CD4-positive, alpha-beta memory T cell (primary cell): ENCODE measurements at regions not wholly inside any gene's neighbourhood (a gene's known extent, or its start where the extent isn't known, plus 50 kb on each side); places are given as distances from the start of the nearest gene placed in this dataset.
"Not testable (repeated sequence)": the region's sequence is repeated elsewhere in the genome, so short reads cannot be mapped to it uniquely, and the experiment has no call there.

Source experiments
- CTCF ChIA-PET: fragments of 350-600 bp; sonication (Branson Sonifier 250); formaldehyde crosslinking; loops from one replicate; lab custom pipeline; 2021; ENCODE audit warnings: inconsistent platforms; ENCODE audit not compliant: partially characterized antibody; lab: Charles Lee
- POLR2A ChIA-PET: fragments of 350-600 bp; sonication (Branson Sonifier 250); formaldehyde crosslinking; loops from one replicate; lab custom pipeline; 2021; ENCODE audit not compliant: partially characterized antibody; lab: Charles Lee
- DNase-seq, 5 donors: peaks; one replicate each; pipeline versions ENCODE4 v3.0.0 to v3.0.0-alpha.2; 2020 to 2022; ENCODE audit warnings: mixed read lengths in 1 of 5
- H3K27ac ChIP-seq: one replicate; pipeline ENCODE4 v1.7.0; 2013; ENCODE audit warnings: low read depth, low read length
- H3K27me3 ChIP-seq: 2 replicates; pipeline ENCODE4 v1.7.0; 2013; ENCODE audit warnings: mild to moderate bottlenecking, low read length, moderate library complexity; ENCODE audit not compliant: insufficient read depth
- H3K36me3 ChIP-seq: 2 replicates; pipeline ENCODE4 v1.7.0; 2013; ENCODE audit warnings: mild to moderate bottlenecking, low read length, moderate library complexity; ENCODE audit not compliant: insufficient read depth
- H3K4me1 ChIP-seq: 2 replicates; pipeline ENCODE4 v1.7.0; 2013; ENCODE audit warnings: mild to moderate bottlenecking, low read length, moderate library complexity; ENCODE audit not compliant: insufficient read depth
- H3K4me3 ChIP-seq, 2 donors: one replicate each; pipeline ENCODE4 v1.7.0; 2013; ENCODE audit warnings: low read length in 2 of 2, mild to moderate bottlenecking in 1 of 2
- H3K9me3 ChIP-seq, 2 donors: one replicate each; pipeline ENCODE4 v1.7.0; 2013; ENCODE audit warnings: low read length in 2 of 2, control low read depth in 1 of 2; ENCODE audit not compliant: control insufficient read depth in 1 of 2
- H3K27ac Mint-ChIP-seq, 7 donors: one replicate each; pipeline ENCODE4 v1.8.0; 2020 to 2021; ENCODE audit warnings: mixed read lengths in 7 of 7, mild to moderate bottlenecking in 6 of 7, inconsistent platforms in 3 of 7, moderate library complexity in 3 of 7
- H3K27me3 Mint-ChIP-seq, 2 donors: one replicate each; pipeline ENCODE4 v1.8.0; 2020 to 2021; ENCODE audit warnings: mixed read lengths in 2 of 2
- H3K36me3 Mint-ChIP-seq, 2 donors: one replicate each; pipeline ENCODE4 v1.8.0; 2020 to 2021; ENCODE audit warnings: mixed read lengths in 2 of 2, inconsistent platforms in 1 of 2, mild to moderate bottlenecking in 1 of 2
- H3K4me1 Mint-ChIP-seq, 4 donors: one replicate each; pipeline ENCODE4 v1.8.0; 2020 to 2021; ENCODE audit warnings: mixed read lengths in 4 of 4, mild to moderate bottlenecking in 1 of 4
- H3K4me3 Mint-ChIP-seq, 8 donors: one replicate each; pipeline ENCODE4 v1.8.0; 2020 to 2021; ENCODE audit warnings: mixed read lengths in 8 of 8, mild to moderate bottlenecking in 7 of 8, moderate library complexity in 6 of 8, inconsistent platforms in 3 of 8
- H3K9me3 Mint-ChIP-seq, 8 donors: one replicate each; pipeline ENCODE4 v1.8.0; 2020 to 2021; ENCODE audit warnings: mixed read lengths in 8 of 8, mild to moderate bottlenecking in 5 of 8, inconsistent platforms in 3 of 8, moderate library complexity in 1 of 8
- intact Hi-C: fragments of 100-400 bp; cut with micrococcal nuclease; formaldehyde crosslinking; loops from one replicate; pipeline ENCODE4 v1.15.1; 2023

- no peak for DNase-seq
- Histone ChIP-seq H3K4me3 (no peak overlapping the region), H3K9me3 (no peaks in the 10 kb centered on the region), H3K36me3 (no peaks in the 10 kb centered on the region), H3K4me1 (no peaks in the 10 kb centered on the region), H3K27ac (no peak overlapping the region), H3K27me3 (no peaks in the 10 kb centered on the region)
- intact Hi-C loops, result no loop called here
- ChIA-PET POLR2A (no interaction called here), CTCF (no interaction called here)
- no peak overlapping the region for H3K4me3 Mint-ChIP-seq
- no peaks in the 10 kb centered on the region for H3K4me1 Mint-ChIP-seq
- no peaks in the 10 kb centered on the region for H3K36me3 Mint-ChIP-seq
- H3K27ac Mint-ChIP-seq, result no peak overlapping the region
- H3K9me3 Mint-ChIP-seq, result peaks cover 0 to 8% (median 3%) of the 10 kb centered on the region in 8 donors
- peaks cover 0 to 4% of the 10 kb centered on the region in 2 donors for H3K27me3 Mint-ChIP-seq
These were observed 118.9 kb upstream of the SPOPL start for GRCh38 chr2:138382672-138383071.

DNA sequence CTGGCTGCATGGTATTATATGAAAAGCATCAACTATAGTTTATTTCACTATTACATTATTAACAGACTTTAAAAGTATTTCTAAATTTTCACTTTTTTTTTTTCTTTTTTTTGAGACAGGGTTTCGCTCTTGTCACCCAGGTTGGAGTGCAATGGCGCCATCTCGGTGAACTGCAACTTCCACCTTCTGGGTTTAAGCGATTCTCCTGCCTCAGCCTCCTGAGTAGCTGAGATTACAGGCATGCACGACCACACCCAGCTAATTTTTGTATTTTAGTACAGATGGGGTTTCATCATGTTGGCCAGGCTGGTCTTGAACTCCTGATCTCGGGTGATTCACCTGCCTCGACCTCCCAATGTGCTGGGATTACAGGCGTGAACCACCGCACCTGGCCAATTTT is 115.4 kb upstream of the SPOPL start:
- CTCF ChIA-PET, result not testable (repeated sequence)

GRCh38 chr2:138389063-138389462 is 112.5 kb upstream of the SPOPL start:
- no peak overlapping the region for H3K4me3 Mint-ChIP-seq
- DNase-seq, result no peak
- H3K4me1 Mint-ChIP-seq, result no peaks in the 10 kb centered on the region
- Histone ChIP-seq H3K27ac (no peak overlapping the region), H3K9me3 (no peaks in the 10 kb centered on the region), H3K36me3 (no peaks in the 10 kb centered on the region), H3K4me1 (no peaks in the 10 kb centered on the region), H3K4me3 (no peak overlapping the region), H3K27me3 (no peaks in the 10 kb centered on the region)
- intact Hi-C loops, result no loop called here
- peaks cover 0 to 2% (median 0%) of the 10 kb centered on the region in 8 donors for H3K9me3 Mint-ChIP-seq
- no peak overlapping the region for H3K27ac Mint-ChIP-seq
- no peaks in the 10 kb centered on the region for H3K27me3 Mint-ChIP-seq
- ChIA-PET CTCF (no interaction called here), POLR2A (no interaction called here)
- H3K36me3 Mint-ChIP-seq, result no peaks in the 10 kb centered on the region

More for the DNA sequence above, 115.4 kb upstream of the SPOPL start:
- H3K4me3 ChIP-seq, H3K9me3 ChIP-seq, DNase-seq, H3K4me1 Mint-ChIP-seq, POLR2A ChIA-PET, H3K4me3 Mint-ChIP-seq, H3K27ac Mint-ChIP-seq, H3K4me1 ChIP-seq, H3K27me3 Mint-ChIP-seq, H3K36me3 Mint-ChIP-seq, H3K27ac ChIP-seq, intact Hi-C loops, H3K27me3 ChIP-seq, H3K36me3 ChIP-seq, H3K9me3 Mint-ChIP-seq: not testable (repeated sequence)

DNA sequence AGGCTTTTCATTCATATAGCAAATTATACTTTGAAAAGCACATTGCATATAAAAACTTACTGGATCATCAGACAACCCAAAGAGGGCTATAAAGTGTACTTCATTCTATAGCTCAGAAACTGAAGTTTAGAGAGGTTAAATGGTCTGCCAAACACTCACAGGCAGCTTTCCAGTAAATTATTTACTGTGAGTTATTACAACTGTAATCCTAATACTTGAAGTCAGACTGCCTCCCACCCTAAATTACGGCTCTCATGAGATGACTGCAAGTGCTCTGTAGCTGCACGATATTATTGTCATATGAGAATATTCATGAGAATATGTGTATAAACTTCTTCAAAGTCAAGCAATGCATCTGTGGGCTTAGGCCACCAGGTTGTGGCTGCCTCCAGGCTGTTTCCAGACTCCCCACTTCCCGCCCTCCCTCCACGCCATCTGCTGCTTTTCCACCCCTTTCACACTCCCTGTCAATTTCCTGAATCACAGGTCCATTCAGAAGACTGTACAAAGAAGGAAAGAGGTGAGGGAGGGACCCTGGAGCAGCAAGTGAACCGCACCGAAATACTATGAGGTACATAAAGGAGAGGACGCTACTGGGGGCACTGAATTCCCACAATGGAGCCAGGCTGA is 111.1 kb upstream of the SPOPL start:
- no peaks in the 10 kb centered on the region for H3K4me1 Mint-ChIP-seq
- POLR2A ChIA-PET, result no interaction called here
- no peaks in the 10 kb centered on the region for H3K27me3 Mint-ChIP-seq
- no peak overlapping the region for H3K4me3 Mint-ChIP-seq
- no peak for DNase-seq
- no peak overlapping the region for H3K4me3 ChIP-seq
- no peaks in the 10 kb centered on the region for H3K36me3 Mint-ChIP-seq
- no peaks in the 10 kb centered on the region for H3K9me3 ChIP-seq
- CTCF ChIA-PET, result no interaction called here
- no peak overlapping the region for H3K27ac ChIP-seq
- H3K4me1 ChIP-seq, result no peaks in the 10 kb centered on the region
- no peaks in the 10 kb centered on the region for H3K27me3 ChIP-seq
- H3K9me3 Mint-ChIP-seq, result peaks cover 0 to 2% (median 0%) of the 10 kb centered on the region in 8 donors
- intact Hi-C loops, result no loop called here
- no peaks in the 10 kb centered on the region for H3K36me3 ChIP-seq
- H3K27ac Mint-ChIP-seq, result no peak overlapping the region

GRCh38 chr2:138391946-138392345 is 109.6 kb upstream of the SPOPL start:
- no peak overlapping the region for H3K4me3 Mint-ChIP-seq
- CTCF ChIA-PET, result no interaction called here
- H3K4me1 Mint-ChIP-seq, result no peaks in the 10 kb centered on the region

GRCh38 chr2:138395565-138396306 is 105.8 kb upstream of the SPOPL start:
- H3K36me3 Mint-ChIP-seq, result no peaks in the 10 kb centered on the region
- no peak overlapping the region for H3K27ac ChIP-seq
- no peak overlapping the region for H3K4me3 Mint-ChIP-seq
- H3K27ac Mint-ChIP-seq, result no peak overlapping the region
- no peaks in the 10 kb centered on the region for H3K36me3 ChIP-seq
- no peaks in the 10 kb centered on the region for H3K27me3 Mint-ChIP-seq
- H3K27me3 ChIP-seq, result no peaks in the 10 kb centered on the region
- no peaks in the 10 kb centered on the region for H3K9me3 ChIP-seq
- ChIA-PET CTCF (no interaction called here), POLR2A (no interaction called here)
- H3K9me3 Mint-ChIP-seq, result peaks cover 0 to 28% (median 18%) of the 10 kb centered on the region in 8 donors
- H3K4me1 Mint-ChIP-seq, result no peaks in the 10 kb centered on the region
- intact Hi-C loops, result no loop called here
- no peak overlapping the region for H3K4me3 ChIP-seq
- no peak for DNase-seq
- H3K4me1 ChIP-seq, result no peaks in the 10 kb centered on the region

More at GRCh38 chr2:138391946-138392345, 109.6 kb upstream of the SPOPL start:
- POLR2A ChIA-PET, result no interaction called here
- Histone ChIP-seq H3K27ac (no peak overlapping the region), H3K27me3 (no peaks in the 10 kb centered on the region), H3K4me1 (no peaks in the 10 kb centered on the region), H3K9me3 (no peaks in the 10 kb centered on the region), H3K4me3 (no peak overlapping the region), H3K36me3 (no peaks in the 10 kb centered on the region)
- H3K27ac Mint-ChIP-seq, result no peak overlapping the region
- H3K9me3 Mint-ChIP-seq, result peaks cover 0 to 6% (median under 1%) of the 10 kb centered on the region in 8 donors
- intact Hi-C loops, result no loop called here
- H3K36me3 Mint-ChIP-seq, result no peaks in the 10 kb centered on the region
- no peaks in the 10 kb centered on the region for H3K27me3 Mint-ChIP-seq
- DNase-seq, result no peak

- no peak for DNase-seq
These were observed 104.7 kb upstream of the SPOPL start for GRCh38 chr2:138396843-138397242.

More at GRCh38 chr2:138396843-138397242, 104.7 kb upstream of the SPOPL start:
- no peaks in the 10 kb centered on the region for H3K4me1 Mint-ChIP-seq
- no peaks in the 10 kb centered on the region for H3K36me3 ChIP-seq
- no peak overlapping the region for H3K27ac Mint-ChIP-seq
- no peaks in the 10 kb centered on the region for H3K4me1 ChIP-seq
- ChIA-PET CTCF (no interaction called here), POLR2A (no interaction called here)
- H3K9me3 ChIP-seq, result no peaks in the 10 kb centered on the region
- H3K27me3 ChIP-seq, result no peaks in the 10 kb centered on the region
- H3K36me3 Mint-ChIP-seq, result no peaks in the 10 kb centered on the region
- peaks cover 0 to 38% (median 25%) of the 10 kb centered on the region in 8 donors for H3K9me3 Mint-ChIP-seq
- intact Hi-C loops, result no loop called here
- no peak overlapping the region for H3K27ac ChIP-seq
- H3K4me3 ChIP-seq, result no peak overlapping the region
- H3K27me3 Mint-ChIP-seq, result no peaks in the 10 kb centered on the region
- no peak overlapping the region for H3K4me3 Mint-ChIP-seq
